ENCODE measurements at regions not wholly inside any gene's neighbourhood (a gene's known extent, or its start where the extent isn't known, plus 50 kb on each side); places are given as distances from the start of the nearest gene placed in this dataset.

GRCh38 chr20:58587467-58587866, 63.6 kb upstream of the STX16 start (continued):
- TF ChIP-seq SRF (IDR thresholded peaks at IDR 0.05; ENCODE audit: low read depth in 2 of 2, low read length in 2 of 2) (no peak), CHD2 (IDR thresholded peaks at IDR 0.05; ENCODE audit: borderline replicate concordance, low read depth, low read length) (no peak), PKNOX1 (IDR thresholded peaks at IDR 0.05) (no peak), POLR2AphosphoS2 (IDR thresholded peaks at IDR 0.05; ENCODE audit: low read depth, low read length) (no peak), GABPA (IDR thresholded peaks at IDR 0.05; ENCODE audit: low read depth) (no peak), ZNF274 (IDR thresholded peaks at IDR 0.05; ENCODE audit: insufficient read depth, insufficient read length) (no peak), NRF1 (conservative IDR thresholded peaks at IDR 0.05; ENCODE audit: low read depth, low read length) (no peak)

DNA sequence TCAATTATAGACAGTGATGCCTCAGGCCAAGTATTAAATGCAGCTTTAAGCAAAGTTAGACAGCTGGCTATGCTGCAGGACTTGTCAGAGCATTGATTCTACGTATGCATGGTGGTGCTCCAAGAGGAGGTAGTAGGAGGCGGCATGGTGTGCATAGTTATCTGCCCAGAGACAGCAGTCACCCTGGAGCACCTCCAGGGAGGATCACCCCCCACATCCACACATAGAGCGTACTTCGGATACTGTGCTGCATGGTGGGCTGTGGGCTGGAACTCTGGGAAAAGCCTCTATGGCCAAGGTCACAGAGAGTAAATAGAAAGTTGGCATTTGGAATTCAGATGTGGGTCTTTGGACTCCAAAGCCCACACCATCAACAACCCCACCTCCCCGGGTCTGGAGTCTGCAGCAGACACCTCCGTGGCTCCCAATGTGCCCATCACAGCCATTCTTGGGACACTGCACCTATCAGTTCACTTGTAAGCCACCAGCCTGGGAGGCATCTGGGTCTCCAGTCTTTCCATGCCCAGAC, 64.5 kb upstream of the STX16 start:
- ChIA-PET SMC1A (ENCODE audit: uncharacterized antibody, unreplicated experiment) (no interaction called here), RAD21 (ENCODE audit: unreplicated experiment) (no interaction called here), POLR2A (no interaction called here), CTCF (interaction anchor here (1.1 kb wide), 1 partner anchor 621 kb away, joined by 3 read pairs; no protein-coding TSS in a partner anchor)
- BruUV-seq (replicated peaks): no TSS peak
- ATAC-seq (no peak), FAIRE-seq (no peak), DNase-seq (ENCODE audit: low read depth, low spot score) (no peak)
- in situ Hi-C loops (cut with MboI): no loop called here
- H2AFZ ChIP-seq (ENCODE audit: control insufficient read depth, low read depth, low read length): no peak overlapping the region
- TF ChIP-seq RELA (IDR thresholded peaks at IDR 0.05; ENCODE audit: borderline replicate concordance, partially characterized antibody) (no peak), CEBPZ (IDR thresholded peaks at IDR 0.05; ENCODE audit: low read depth, low read length) (no peak), STAT1 (conservative IDR thresholded peaks at IDR 0.05) (no peak), IKZF1 (conservative IDR thresholded peaks at IDR 0.05) (no peak), HDAC6 (IDR thresholded peaks at IDR 0.05; ENCODE audit: unreplicated experiment) (no peak)
- no peak overlapping the region for H3K4me2 ChIP-seq (ENCODE audit: control insufficient read depth, insufficient read depth)
- 40% methylated on average over 6 of the region's 6 CpGs for WGBS (ENCODE audit: insufficient coverage, insufficient replicate concordance, low lambda C conversion rate, missing lambda C conversion rate)
- H4K20me1 ChIP-seq (ENCODE audit: control insufficient read depth, insufficient read depth): no peaks in the 10 kb centered on the region
- intact Hi-C loops (cut with micrococcal nuclease; ENCODE audit: unreplicated experiment): no loop called here
- H3K9me3 ChIP-seq (replicated peaks; ENCODE audit: control insufficient read depth, insufficient read depth, low read length): no peaks in the 10 kb centered on the region; the same call in 2 of the 3 replicates
- H3K27me3 ChIP-seq (replicated peaks in 1 of 2; ENCODE audit: control insufficient read depth in 2 of 2, insufficient read depth in 2 of 2, low read length in 1 of 2): peaks cover 0 to 7% of the 10 kb centered on the region in 2 experiments; a peak in 3 of 4 replicates
- H3K79me2 ChIP-seq (ENCODE audit: control insufficient read depth, insufficient read depth, low read length): no peaks in the 10 kb centered on the region
- no peak overlapping the region for H3K9ac ChIP-seq (ENCODE audit: control insufficient read depth, insufficient read depth, low read length)
- no peak overlapping the region for H3K4me3 ChIP-seq
- no peaks in the 10 kb centered on the region for H3K36me3 ChIP-seq (ENCODE audit: control insufficient read depth in 2 of 2, insufficient read depth in 2 of 2, low read length in 1 of 2)
- H3K4me1 ChIP-seq (ENCODE audit: control insufficient read depth, insufficient read depth, low read length): no peaks in the 10 kb centered on the region
- no peak overlapping the region for H3K27ac ChIP-seq (ENCODE audit: control insufficient read depth, insufficient read depth)

All from GM12878 (cell line).